Hematopoietic multipotent progenitor cell treated with erythropoietin and hydrocortisone succinate and interleukin-3 and kit ligand, for 17 days (in vitro differentiated cells): ENCODE measurements at regions not wholly inside any gene's neighbourhood (a gene's known extent, or its start where the extent isn't known, plus 50 kb on each side); places are given as distances from the start of the nearest gene placed in this dataset.

ENCODE experiments used
- DNase-seq: peaks from one replicate; pipeline ENCODE4 v3.0.0-alpha.2; 2015; ENCODE audit warnings: low spot score

DNA sequence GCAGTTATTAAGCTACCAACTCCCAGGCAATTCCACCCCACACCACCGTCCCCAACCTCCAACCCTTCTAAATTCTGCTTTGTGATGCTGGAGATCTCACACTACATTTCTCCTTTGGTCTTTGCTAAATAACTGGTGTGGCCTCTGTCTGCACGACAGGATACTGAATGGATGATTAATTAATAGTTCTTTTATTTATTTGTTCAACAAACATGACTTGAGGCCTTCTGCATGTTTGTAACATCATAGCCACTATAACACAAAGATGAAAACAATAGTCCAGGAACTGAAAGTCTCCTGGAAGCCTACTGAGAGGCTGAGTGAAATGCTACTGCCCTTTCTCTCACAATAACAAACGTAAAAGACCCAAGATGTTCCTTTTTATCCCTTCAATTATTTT, 609.5 kb upstream of the UBE2E2 start:
- DNase-seq = no peak

DNA sequence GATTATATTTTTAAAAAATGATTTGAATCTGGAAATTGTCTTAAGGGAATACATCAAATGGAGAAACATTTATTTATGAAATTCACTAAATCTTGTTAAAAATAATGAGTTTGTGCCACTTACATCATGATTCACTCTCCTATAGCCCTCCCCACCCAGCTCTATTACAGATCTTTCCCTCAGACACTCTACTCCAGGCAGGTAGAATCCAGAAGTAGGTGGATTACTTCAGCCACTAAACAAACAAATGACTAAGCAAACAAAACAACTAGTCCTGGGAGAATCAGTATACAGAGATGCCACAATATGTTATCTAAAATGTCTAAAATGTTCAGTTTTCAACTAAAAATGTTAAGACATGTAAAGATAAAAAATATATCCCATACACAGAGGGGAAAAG, 608.1 kb upstream of the UBE2E2 start:
- no peak for DNase-seq

DNA sequence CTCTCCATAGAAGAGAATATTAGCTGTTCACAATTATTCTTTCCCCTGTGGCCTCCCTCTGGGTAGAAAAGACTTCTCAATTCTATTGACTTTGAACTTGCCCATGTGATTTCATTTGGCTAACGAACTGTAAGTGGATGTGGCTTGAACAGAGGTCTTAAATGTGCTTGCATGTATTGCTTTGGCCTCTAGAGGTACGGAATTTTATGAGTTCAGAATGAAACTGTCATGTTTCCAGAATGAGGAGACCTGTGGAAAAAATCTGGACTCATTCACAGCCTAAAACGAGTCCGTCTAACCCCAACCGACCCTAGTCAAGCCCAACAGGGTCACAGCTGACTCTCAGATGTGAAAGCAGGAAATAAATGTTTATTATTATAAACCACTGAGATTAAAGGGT, 596.7 kb upstream of the UBE2E2 start:
- DNase-seq = no peak

DNA sequence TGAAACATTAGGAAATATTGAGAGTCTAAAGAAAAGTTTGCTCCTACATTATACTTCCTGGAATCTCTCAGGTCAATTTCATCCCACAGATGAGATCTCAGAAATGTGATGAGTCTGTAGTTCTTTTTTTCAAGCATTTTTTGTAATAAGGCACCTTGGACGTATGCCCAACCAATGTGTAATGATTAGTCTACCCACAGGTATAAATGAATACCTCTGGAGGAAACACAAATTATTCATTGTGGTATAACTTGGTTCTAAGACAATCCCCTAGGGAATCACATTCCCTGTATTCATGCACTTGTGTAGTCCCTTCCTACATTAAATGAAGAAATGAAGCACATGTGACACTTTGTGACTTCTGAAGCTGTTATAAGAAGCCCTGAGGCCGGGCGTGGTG, 596.2 kb upstream of the UBE2E2 start:
- DNase-seq = no peak

DNA sequence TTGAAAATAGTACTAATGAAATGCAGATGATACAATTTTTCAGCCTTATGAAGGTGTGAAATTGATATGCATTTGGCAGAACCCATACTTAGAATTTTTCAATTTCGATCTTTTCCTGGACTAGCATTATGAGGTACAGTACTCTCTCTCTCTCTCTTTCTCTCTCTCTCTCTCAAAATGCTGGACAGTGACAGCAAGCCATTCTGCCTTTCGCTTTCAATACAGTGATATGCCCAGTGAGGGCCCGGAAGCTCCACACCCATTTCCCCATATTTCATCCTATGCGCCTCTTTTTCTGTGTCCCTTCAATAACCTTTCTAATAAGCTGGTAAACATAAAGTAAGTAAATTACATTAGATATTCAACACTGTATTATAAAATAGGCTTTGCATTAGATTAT, 595.0 kb upstream of the UBE2E2 start:
- DNase-seq = no peak

DNA sequence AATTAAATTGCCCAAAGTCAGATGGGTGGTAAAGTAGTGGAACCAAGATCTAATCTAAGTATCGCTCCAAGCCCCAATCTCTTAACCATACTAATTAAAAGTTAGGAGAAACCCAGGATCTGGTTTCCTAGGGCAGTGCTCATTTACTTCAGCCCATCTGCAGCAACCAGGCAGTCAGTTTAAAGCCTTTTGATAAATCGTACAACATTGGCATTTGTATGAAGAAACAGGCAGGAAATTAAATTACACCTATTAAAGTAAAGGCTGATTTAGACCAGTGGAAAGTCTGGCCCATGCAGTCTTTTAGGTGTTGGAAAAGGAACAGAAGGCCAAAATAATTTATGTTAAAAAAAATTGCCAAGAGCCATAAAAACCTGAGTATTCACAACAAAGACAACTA, 594.4 kb upstream of the UBE2E2 start:
- no peak for DNase-seq

DNA sequence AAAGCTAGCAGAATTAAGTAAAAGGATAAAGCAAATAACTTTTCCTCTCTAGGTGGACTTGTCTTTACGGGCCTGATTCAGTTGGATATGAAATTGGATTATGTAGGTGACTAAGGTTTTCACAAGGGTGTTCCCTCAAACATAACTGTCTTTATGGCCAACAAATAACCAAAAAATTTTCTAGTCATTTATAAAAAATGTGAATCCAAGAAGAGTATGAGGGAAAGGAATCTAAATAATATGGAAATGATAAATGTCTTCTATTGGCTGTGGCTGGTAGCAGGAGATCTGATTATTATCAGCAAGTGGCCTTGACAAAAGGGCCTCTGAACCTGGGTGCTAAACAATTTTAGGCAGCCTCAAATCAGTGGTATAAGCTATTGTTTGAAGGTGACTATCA, 594.0 kb upstream of the UBE2E2 start:
- DNase-seq = no peak

DNA sequence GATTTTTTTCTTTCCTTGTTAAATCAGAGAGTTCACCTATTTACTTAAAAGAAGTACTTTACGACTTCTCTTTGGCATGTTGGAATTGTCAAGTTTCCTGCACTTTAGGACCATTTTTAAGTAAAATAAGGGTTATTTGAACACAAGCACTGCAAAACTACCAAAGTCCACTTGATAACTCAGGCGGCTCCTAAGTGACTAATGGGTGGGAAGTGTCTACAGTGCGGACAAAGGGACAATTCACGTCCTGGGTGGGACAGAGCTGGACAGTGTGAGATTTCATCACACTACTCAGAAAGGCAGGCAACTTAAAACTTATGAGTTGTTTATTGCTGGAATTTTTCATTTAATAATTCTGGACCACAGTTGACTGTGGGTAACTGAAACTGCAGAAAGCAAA, 590.2 kb upstream of the UBE2E2 start:
- no peak for DNase-seq

DNA sequence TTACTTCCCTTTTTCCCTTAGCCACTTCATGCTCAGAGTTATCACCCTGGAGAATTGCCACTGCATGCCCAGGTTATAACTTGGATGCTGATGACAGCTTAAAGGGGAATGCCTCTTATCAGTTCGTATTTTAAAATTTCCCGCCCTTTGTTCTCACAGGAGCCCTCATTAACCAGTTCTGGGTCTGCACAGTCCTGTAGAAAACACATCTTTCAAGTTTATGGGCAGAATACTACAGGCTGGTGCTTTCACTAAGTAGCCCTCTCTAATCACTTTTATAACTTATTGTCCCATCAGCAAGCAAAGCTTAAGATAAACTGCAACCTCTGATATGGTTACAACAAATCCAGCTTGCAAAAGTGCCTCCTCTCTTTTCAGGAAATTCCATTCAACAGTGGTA, 587.3 kb upstream of the UBE2E2 start:
- DNase-seq = no peak

DNA sequence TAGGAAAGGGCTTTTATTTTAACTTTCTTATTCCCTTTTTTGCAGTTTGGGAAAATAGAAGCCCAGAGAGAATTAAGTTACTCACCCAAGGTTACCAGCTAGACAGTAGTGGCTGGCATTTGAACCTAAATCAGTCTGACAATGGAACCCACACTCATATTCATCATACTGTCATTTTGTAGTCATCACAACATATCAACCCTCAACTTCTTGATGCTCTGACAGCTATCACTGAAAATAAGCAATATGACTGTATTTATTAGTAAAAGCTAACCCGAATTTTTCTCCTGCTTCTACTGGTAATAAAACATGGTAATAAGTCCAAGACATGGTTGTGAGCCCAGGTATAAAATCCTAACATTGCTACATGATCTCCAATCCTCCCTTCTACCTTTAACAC, 585.8 kb upstream of the UBE2E2 start:
- DNase-seq = no peak

DNA sequence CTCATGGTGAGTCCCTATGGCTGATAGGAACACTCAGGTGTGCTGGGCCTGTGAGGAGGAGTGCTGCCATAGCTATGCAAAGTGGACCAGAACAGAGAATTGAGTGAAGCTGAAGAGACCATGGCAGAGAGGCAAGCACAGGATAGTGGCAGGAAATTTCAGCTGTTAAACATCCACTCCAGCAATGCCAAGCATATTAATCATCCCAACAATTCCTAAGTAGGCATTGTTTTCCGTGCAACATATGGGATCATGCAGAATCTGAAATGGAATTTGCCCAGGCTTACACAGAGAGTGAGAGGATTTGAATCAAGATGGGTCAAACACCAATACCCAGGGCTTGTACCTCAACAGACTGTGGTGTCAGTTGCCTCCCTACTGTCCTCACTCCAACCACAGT, 582.6 kb upstream of the UBE2E2 start:
- no peak for DNase-seq

DNA sequence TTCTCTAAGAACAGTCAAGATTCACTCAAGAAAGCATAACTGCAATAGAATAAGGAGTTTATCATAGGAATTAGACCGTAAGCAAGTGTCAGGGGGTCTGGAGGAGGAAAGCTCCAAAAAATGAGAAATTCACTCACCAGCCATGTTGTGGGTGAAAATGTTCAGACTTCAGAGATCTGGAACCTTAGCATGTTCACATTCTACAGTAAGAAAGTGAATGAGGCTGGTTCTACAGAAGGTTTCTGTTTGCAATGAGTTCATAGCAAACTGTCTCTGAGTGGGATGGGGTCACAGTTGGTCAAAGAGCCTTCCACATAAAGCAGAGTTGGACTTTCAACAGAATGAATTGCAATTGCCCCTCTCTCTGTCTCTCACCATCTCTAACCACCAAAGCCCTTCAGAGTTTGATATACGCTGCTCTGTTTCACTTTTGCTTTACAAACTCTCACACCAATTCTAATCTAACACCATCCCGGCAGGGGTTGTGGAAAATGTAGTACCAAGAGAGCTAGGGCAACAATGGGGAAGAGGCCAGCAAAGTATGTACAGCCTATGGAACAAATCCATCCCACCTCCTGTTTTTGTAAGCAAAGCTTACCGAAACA, 581.8 kb upstream of the UBE2E2 start:
- no peak for DNase-seq

DNA sequence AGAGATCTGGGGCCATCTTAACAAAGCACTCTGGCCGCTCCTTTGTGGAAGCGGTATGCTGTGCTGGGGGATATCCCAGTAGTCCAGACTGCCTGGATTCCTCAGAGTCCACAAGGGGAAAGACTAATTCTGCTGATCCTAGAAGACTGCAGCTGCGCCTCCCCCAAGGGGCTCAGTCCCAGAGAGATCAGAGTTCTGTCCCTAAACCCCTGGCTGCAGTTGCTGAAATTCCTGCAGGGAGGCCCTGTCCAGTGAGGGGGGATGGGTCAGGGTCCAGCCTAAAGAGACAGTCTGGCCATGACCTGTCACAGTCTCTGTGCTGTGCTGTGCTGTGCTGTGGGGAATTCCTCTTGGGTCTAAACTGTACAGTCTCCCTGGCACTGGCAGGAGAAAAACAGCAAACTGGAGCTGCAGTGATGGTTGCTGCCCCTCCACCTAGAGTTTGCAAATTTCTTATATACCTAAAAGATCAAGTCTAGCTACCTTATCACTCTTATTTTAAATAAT, 575.1 kb upstream of the UBE2E2 start:
- DNase-seq = no peak

DNA sequence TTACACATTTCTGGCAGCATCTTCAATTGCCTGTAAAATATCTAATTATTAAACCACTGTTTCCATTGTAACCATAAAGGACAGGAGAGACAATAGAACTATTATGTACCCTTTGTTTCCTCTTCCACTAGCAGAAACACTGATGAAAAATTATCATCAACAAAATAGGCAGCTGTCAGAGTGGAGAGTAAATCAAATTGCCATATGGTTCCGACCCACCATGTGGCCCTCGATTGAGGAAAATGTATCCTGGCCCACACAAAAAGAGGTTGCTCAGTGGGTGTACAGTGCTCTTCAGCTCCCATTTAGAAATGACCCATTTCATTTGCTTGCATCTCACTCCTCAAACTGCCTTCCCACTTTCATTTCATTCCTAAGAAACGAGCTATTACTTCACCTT, 570.6 kb upstream of the UBE2E2 start:
- DNase-seq = no peak

DNA sequence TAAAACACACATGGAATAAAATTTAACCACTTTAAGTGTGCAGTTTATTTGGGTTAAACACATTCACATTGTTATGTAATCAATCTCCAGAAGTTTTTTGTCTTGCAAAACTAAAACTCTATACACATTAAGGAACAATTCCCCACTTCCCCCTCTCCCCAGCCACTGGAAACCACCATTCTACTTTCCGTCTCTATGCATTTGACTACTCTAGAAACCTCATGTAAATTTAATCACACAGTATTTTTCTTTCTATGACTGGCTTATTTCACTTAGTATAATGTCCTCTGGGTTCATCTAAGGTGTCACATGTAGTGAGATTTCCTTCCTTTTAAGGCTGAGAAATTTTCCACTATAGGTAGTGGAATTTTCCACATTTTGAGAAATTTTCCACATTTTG, 568.7 kb upstream of the UBE2E2 start:
- no peak for DNase-seq

DNA sequence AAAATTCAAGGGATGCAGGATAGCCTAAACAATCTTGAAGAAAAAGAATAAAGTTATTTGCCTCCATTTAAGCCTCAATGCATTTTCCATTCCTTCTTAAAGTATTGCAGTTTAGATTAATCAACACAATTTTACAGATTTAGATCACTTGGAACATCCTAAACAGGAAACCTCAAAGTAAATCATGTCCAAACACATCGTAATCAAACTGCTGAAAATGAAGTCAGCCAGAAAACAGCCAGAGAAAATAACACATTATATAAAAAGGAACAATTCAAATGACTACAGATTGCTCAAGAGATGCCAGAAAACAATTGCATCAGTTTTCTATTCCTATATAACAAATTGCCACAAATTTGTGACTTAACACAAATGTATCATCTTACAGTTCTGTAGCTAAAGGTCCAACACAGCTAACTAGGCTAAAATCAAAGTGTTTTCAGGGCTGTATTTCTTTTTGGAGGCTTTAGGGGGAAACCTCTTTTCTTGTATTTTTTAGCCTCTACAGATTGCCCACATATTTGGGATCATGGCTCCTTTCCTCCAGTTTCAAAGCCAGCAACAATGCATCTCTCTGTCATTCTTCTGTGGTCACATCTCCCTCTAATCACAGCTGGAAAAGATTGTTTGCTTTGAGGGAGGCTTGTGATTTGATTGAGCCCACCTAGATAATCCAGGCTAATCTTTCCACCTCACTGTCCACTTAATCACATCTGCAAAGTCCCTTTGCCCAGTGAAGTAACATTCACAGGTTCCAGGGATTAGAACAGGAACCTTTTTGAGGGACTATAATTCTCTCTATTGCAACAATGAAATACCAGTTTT, 543.3 kb upstream of the UBE2E2 start:
- DNase-seq = no peak

DNA sequence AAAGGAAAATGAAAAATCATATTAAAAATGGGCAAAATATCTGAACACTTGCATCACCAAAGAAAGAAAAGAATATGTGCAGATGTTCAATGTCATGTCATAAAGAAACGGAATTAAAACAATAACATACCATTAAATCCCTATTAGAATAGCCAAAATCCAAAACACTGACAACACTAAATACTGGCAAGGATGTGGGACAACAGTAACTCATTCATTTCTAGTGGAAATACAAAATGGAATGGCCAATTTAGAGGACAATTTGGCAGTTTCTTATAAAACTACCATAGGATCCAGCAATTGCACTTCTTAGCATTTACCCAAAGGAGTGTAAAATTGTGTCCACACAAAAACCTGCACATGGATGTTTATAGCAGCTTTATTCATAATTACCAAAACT, 542.5 kb upstream of the UBE2E2 start:
- DNase-seq = no peak

DNA sequence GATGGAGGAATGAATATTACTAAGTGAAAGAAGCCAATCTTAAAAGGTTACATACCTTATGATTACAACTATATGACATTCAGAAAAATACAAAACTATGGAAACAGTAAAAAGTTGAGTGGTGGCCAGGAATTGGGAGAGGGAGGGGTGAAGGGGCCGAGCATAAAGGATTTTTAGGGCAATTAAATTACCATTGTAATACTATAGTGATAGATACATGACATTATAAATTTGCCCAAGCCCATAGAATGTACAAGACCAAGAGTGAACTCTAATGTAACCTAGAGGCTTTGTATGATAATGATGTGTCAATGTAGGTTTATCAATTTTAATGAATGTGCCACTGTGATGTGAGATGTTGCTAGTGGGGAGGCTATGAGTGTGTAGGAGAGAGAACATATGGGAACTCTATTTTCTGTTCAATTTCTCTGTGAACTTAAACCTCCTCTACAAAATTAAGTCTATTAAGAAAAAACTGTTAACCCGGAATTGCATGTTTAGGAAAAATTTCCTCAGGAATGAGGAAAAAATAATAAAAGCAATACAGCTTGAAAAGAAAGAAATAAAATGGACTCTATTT, 541.9 kb upstream of the UBE2E2 start:
- no peak for DNase-seq

DNA sequence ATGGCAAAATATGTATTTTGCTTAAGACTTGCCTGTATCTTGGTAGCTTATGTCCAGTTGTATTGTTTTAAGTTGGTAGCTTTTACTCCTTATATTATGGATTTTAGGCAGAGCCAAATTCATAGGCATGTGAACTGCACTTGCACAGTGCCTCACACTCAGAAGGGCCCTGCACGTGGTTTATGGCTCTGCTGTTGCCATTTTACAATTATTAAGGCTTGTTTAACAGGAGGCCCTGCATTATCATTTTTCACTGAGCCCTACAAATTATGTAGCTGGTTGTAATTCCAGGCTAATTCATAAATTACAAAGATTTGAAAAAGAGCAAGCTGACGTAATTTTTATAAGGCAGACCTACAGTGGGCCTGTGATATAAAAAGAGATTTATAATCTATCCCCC, 537.6 kb upstream of the UBE2E2 start:
- DNase-seq = no peak

DNA sequence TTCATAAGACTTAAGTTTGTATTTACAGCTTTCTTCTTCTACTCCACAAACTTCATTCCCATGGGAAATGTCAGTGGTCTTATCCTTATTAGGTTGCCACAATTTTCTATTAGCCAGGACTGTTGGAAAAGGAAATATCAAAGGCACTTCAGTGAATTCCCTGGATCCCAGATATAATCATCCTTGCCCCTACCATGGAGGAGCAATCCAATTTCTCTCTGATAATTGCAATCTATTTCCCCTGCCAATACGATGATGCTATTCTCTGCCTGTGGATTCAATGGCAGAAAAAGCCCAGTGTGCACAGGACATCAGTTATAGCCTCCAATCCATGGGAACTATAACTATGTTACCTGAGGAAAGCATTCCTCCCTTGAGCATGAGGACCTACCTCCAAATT, 536.4 kb upstream of the UBE2E2 start:
- DNase-seq = no peak

DNA sequence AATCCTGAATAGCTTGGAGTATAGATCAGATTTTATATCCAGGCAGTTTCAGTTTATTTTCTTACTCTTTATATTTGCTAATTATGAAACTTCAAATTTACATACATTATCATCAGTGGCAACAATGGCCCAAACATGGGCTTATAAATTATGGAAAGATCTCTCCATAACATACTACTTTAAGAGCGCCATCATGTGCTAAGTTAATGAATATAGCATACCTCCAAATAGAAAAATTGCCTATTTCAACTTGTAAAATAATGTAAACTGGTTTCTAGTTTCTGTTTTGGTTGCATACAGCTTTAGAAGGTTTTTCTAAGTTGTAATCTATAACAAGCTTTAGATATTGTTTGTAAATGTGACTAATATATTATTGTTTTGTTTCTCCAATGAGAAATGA, 531.3 kb upstream of the UBE2E2 start:
- DNase-seq = no peak

DNA sequence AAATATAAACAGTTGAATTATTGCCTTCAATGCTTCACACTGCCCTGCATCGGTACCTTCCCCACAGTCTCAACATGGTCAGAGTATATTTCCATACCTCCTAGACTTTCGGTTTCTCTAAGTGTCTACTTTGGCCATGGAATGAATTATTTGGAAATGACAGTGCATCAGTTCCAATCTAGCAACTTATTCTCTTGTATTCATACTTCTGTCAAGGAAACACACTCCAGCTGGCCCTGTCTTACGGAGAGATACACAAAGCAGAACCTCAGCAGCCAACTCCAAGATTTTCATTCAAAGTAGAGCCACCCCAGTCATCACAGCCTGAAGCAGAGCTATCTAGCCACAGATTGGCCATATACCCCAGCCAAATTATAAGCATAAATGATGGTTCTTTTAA, 518.4 kb upstream of the UBE2E2 start:
- no peak for DNase-seq

DNA sequence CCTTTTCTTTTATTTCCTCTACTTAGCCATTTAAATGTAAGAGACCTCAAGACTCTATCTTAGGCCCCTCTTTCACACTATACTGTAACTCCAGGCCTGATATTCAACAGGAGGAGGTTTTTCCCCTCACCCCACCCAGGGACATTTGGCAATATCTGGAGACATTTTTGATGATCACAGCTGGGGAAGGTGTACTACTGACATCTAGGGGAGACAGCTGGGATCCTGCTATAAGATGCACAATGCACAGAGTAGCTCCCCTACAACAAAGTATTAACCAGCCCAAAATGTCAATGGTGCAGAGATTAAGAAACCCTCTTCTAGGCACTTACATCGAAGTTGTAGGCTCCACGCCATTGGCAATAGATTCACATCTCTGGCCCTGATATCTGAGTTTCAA, 517.5 kb upstream of the UBE2E2 start:
- no peak for DNase-seq

DNA sequence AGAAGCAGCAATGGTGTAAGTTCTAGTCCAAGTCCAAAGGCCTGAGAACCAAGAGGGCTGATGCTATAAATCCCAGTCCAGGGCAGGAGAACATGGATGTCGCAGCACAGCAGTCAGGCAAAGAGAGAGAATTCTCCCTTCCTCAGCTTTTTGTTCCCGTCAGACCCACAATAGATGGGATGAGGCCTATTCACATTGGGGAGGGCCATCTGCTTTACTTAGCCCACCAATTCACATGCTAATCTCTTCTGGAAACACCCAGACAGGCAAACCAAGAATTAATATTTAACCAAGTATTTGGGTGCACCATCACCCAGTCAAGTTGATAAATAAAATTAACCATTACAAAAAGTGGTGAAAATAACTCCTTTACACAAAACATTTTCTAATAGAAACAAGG, 511.7 kb upstream of the UBE2E2 start:
- DNase-seq = no peak
